Upper lobe of left lung (tissue), 4 donors: ENCODE measurements at regions not wholly inside any gene's neighbourhood (a gene's known extent, or its start where the extent isn't known, plus 50 kb on each side); places are given as distances from the start of the nearest gene placed in this dataset.

Experiments
- CTCF ChIP-seq, 6 experiments: fragments of 450-650 bp in 4 of 6; fragments of 200-600 bp in 2 of 6; sonication (generic) in 2 of 6; IDR thresholded peaks; one replicate each; pipeline ENCODE4 v1.5.1; 2016 to 2019; ENCODE audit warnings: antibody characterized with exemption in 6 of 6
- POLR2A ChIP-seq, 4 donors: fragments of 450-650 bp; IDR thresholded peaks; one replicate each; pipeline ENCODE4 v1.5.1; 2016 to 2017; ENCODE audit warnings: antibody characterized with exemption in 4 of 4, mild to moderate bottlenecking in 2 of 4

GRCh38 chr1:195574511-195574910 is 1033.7 kb downstream of the KCNT2 start:
- TF ChIP-seq POLR2A (IDR thresholded peaks at IDR 0.05) = no peak
- no peak for TF ChIP-seq CTCF (IDR thresholded peaks at IDR 0.05)
